ENCODE measurements at regions not wholly inside any gene's neighbourhood (a gene's known extent, or its start where the extent isn't known, plus 50 kb on each side); places are given as distances from the start of the nearest gene placed in this dataset.
"Not testable (repeated sequence)": the region's sequence is repeated elsewhere in the genome, so short reads cannot be mapped to it uniquely, and the experiment has no call there.

DNA sequence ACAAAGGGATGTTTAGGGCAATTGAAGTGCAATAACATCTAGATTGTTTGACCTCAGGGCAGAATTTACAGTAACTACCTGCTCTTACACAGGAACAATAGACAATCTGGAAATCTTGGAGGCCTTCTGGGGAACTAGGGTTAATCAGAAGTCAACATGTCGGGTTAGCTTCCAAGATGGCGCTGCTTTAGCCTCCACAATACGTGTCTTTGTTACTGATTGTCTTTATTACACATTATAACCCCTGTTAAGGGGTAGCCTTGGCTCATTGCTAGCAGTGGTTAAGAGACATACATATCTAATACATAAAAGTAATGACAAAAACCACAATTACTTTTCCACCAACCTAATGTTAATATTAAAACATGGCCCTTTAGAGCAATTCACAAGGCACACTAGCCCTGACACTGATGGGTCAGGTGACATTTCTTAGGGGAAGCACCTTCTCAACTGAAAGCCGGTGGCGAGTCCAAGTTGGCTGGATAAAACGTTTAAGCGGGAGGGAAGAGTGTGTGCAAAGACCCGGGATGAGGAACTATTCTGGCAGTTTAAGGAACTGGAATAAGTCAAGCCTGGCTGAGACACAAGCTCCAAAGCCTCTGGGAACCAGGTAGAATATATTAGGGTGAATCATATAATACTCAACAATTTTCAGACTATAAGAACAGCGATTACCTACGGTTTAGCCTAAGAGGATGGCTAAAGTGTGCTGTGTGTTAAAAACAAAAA is 236.9 kb downstream of the BCAS1 start:
- no peak for DNase-seq

DNA sequence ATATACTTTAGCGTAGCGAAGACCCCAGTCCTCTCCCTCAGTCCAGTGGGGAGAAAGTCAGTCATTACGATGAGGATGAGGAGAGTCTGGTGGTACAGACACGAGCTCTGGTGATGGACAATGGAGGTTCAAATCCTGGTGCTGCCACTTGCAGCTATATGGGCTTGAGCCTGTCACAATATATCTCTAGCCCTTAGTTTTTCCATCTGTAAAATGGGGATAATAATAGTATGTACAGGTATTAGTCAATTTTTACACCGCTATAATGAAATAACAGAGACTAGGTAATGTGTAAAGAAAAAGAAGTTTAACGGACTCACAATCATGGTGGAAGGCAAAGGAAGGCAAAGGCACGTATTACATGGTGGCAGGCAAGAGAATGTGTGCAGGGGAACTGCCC is 237.9 kb downstream of the BCAS1 start:
- no peak for DNase-seq

DNA sequence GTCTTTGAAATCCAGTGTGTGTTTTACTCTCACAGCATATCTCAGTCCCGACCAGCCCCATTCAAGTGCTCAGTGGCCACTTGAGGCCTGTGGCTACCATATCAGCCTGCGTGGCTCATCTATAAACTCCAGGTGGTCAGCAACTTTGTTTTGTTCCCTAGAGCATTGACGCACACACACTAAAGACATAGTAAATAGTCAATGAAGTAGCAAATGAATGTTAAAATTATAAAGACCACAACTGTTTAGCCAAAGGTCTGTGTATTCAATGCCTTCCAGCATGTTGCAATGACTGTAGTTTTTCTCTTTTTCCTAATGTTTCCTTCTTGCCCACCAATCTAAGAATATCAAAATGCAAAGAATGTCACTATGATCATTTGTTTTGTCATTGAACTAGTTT is 238.2 kb upstream of the ZNF217 start:
- no peak for DNase-seq

DNA sequence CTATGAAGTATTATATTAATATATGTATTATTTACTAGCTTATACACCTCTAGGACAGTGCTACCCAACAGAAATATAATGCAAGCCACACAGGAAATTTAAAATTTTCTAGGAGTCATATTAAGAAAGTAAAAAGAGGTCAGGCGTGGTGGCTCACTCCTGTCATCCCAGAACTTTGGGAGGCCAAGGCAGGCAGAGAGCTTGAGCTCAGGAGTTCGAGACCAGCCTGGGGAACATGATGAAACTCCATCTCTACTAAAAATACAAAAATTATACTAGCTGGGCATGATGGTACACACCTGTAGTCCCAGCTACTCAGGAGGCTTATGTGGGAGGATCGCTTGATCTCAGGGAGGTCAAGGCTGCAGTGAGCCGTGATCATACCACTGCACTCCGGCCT is 237.6 kb upstream of the ZNF217 start:
- DNase-seq, result no peak

DNA sequence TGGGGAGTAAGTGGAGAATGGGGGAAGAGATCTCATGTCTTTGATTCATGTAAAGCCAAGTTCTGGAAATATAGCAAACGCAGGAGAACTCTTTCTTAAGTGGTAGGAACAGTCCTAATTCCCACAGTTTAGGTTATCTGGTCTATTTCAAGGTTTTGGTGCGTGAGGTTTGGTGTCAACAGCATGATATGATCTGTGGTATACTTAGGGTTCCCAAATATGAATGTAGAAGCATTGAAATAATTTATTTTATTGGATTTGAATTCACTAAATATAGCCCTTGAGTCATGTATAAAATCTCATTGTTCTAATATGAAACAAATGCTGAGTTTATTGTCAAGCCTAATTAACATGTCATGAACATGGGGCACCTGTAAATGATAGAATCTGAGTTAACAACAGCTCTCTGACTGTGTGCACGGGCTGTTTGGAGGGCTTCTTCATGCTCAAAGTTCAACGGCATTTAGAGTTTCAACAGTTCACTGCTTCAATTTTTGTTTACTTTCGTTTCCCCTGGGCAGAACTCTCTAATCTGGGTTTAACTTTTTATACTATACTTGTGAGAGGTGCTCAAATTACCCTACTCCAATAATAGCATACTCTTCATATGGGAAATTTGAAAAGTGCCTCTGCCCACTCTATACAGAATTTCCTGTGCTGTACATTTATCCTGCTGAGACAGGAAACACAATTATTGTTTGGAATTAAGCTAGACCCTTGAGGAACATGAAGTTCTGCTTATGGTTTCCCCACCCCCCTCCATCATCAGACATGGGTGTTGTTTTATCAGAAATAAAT is 236.3 kb upstream of the ZNF217 start:
- no peak for DNase-seq

DNA sequence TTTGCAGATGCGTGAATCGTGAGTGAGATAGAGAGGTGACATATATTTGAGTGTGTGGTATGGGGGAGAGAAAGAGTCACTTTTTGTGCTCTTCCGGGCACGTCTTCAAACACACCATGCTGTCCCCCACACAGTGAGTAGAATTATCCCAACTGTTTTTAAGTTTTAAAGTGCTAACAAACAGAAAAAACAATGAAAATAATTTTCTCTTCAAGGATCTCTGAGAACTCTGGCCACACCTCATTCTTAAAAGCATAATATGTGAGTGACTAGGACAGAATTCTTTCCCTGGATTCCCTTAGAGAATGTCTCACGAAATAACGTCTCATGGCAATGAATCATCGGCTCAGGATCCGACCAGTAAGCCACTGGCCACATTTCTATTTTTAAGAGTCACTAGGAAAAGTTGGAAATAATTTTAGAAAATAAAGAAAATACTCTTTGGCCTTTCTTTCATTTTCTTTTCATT is 235.7 kb upstream of the ZNF217 start:
- no peak for DNase-seq

DNA sequence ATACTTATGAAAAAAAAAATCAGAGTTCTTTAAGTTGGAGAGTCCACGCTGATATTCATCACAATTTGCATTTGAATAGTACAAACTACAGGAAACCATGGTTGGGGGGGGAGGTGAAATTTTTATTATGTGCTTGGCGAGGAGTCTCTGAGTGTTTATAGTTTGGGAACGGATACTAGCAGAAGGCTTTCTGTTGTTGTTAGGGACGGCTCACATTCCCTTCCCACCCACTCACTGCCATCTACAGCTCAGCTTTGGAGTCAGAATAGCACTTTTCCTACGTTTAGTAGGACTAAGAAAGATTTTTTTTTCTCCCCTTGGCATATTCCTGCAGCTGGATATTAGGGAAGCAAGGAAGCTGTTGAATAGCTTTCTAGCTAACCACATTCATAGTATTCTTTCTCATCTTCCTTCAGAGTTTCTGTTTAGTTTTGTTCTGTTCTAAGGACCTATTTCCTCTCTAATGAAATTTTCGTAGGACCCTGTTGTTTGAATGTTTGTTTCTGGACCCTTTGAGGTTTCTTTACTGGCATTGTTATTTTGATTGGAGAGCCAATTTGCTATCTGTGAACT is 235.1 kb upstream of the ZNF217 start:
- DNase-seq, result no peak

DNA sequence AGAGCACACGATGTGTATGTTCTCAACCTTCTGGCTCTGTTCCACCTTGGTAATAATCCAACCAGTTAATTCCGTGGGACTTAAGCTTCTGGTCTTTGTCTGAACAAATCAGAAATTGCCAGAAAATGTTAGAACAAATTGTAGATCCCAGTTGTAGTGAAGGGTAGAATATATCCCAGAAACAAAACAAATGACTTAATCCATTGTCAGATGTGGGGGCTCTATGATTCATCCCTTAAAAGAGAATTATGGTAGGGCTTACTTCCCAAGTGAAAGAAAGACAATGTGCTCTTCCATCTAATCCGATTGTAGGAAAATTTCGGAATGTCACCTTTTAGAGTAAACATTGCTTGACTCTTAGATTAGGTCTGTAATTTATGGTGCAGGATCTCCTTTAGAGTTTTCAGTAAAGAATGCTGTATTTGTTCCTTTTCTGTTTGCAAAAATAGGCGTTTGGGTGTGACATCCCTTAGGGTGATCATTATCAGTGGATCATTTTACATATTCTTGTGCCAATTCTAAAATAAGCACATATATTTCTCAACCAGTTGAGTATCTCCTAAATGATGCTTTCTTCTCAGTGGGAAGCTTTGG is 234.5 kb upstream of the ZNF217 start:
- no peak for DNase-seq

DNA sequence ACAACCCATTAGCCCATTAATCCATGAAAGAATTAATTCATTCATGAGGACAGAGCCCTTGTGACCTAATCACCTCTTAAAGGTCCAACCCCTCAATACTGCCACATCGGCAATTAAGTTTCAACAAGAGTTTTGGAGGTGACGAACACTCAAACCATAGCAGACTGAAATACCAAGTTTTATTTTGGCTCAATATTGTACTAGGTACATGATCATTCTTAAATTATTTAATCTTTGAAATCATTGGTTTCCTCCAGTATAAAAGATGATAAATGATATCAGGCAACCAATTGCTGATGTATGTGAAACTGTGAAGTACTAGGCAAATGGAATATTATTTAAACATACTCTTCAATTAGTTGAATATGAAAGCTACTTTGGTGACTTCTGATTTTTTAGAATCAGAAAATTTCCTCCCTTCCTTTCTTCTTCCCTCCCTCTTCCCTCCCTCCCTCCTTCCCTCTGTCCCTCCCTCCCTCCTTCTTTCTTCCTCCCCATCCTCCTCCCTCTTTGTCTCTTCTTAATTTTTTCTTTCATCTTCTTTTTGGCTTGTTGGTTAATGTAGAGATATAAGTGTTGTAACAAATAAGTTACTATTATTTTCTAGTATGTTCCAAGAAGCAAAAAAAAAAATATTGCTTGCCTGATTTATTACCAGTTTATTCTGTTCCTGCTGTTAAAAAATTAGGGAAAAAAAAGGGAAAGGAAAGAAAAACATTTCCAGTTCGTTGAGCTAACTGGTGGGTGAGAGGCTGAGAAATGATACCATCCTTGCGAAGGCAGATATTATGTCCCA is 233.9 kb upstream of the ZNF217 start:
- no peak for DNase-seq

DNA sequence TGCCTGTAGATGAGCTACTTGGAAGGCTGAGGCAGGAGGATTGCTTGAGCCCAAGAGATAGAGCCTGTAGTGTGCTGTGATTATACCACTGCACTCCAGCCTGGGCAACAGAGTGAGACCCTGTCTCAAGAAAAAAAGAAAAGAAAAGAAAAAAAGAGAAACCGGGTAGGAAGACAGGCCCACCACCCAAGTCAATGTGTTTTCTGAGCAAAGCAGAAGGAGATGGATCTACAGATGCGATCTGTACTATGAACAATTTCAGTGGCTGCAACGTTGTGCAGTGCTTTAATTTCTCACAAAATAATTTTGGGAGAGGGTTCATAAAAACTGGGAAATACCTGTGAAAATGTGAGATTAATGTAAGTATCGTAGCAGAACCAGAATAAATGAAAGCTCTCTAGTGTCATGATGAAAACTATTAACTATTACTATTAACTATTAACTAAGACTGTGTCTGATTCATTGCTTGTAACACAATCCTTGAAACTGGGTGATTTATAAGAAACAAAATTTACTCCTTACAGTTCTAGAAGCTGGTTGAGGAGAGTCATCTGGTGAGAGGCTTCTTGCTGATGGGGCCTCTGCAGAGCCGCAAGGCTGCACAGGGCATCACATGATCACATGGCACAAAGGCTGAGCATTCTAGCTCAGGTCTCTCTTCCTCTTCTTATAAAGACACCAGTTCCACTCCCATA is 233.1 kb upstream of the ZNF217 start:
- DNase-seq, result no peak

DNA sequence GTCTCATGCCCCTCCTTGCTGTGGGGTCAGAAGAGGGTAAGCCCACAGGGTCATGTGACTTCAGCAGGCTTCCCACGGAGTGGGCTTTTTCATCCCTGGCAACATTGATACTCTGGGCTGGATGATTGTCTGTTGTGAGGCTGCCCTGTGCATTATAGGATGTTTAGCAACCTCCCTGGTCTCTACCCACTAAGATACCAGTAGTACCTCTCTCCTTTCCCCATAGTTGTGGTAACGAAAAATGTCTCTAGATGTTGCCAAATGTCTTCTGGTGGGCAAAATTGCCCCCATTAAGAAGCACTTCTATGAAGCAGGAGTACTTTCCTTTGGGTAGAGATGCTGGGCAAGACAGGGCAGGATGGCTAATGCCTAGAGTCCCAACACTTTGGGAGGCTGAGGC is 232.5 kb upstream of the ZNF217 start:
- no peak for DNase-seq

DNA sequence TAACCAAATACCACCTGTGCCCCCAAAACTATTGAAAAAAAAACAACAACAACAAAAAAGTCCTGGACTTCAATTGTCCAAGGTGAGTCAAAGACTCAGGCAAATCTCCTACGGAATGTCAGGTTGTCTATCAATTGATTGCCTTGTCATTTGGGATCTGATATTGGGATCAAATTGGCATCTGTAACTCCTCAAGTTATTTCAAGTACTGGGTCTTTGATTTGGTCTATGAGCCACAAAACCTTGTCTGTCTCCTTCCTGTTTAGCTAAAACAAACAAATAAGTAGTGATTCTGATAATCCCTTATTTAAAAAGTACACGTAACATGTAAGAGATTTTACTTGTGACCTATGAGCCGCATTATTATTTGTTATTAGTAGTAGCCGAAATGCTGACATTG is 231.6 kb upstream of the ZNF217 start:
- no peak for DNase-seq

DNA sequence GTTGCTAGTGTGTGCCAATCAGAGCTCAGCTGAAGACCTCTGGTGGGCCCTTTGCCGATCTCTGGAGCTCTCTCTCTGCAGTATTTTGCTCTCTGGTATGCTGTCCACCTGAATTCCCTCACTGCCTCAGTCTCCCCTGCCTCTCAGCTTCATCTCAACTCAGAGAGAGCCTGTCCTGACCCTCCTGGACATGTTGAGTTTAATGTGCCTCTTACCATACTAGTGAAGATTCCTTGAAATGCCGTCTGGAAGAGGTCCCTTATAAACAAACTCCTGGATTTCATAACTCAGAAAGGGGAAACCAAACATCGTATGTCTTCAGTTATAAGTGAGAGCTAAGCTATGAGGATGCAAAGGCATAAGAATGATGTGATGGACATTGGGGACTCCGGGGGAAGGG is 231.1 kb upstream of the ZNF217 start:
- no peak for DNase-seq

DNA sequence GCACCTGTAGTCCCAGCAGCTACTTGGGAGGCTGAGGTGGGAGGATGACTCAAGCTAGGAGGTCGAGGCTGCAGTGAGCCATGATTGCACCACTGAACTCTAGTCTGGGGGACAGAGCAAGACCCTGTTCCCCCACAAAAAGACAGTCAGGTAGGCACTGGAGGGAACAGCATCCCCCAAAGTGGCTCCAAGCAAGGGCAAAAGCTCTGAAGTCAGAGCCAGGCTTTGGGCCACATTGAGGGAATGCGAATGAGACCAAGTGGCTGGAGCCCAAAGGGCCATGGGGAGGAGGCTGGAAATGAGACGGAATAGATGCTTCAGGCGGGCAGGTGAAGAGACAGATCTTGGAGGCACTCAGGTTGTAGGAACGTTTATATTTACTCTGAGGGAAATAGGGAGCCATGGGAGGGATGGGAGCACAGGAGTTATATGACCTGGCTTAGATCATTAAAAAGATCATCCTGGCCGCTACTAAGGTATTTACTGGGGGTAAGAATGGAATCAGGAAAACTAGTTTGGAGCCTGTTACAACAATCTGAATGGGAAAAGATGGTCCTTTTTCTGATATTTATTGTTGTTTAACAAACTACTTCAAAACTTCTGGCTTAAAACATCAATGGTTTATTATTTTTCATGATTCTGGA is 229.6 kb upstream of the ZNF217 start:
- DNase-seq, result no peak

DNA sequence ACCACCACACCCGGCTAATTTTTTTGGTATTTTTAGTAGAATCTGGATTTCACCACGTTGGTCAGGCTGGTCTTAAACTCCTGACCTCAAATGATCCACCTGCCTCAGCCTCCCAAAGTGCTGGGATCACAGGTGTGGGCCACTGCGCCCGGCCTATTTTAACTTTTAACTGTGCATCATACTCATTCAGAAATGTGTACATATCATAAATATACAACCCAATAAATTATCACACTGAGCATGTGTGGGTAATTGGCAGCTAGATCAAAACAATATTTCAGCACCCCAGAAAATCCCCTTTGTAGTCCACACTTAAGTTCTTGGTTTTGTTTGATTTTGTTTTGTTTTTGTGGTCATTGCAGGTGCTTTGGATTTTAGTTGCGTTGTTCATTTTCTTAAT is 228.9 kb upstream of the ZNF217 start:
- no peak for DNase-seq

DNA sequence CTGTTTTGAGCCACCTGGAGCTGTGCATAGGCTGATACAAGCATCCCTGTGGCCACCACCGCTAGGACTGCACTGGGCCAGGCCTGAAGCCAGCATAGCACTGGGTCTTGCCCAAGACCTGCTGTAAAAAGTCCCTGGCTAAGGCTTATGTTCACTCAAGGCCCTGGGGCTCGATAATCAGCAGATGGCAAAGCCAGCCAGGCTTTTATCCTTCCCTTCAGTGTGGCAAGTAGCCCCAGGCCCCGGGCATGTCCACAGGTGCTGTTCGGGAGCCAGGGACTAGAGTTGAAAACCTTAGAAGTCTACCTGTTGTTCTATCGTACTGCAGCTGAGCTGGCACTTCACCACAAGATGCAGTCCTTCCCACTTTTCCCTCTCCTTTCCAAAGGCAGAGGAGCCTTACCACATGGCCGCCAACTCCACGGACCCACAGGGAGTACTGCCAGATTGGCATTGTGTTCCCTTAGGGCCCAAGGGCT is 226.4 kb upstream of the ZNF217 start:
- no peak for DNase-seq

DNA sequence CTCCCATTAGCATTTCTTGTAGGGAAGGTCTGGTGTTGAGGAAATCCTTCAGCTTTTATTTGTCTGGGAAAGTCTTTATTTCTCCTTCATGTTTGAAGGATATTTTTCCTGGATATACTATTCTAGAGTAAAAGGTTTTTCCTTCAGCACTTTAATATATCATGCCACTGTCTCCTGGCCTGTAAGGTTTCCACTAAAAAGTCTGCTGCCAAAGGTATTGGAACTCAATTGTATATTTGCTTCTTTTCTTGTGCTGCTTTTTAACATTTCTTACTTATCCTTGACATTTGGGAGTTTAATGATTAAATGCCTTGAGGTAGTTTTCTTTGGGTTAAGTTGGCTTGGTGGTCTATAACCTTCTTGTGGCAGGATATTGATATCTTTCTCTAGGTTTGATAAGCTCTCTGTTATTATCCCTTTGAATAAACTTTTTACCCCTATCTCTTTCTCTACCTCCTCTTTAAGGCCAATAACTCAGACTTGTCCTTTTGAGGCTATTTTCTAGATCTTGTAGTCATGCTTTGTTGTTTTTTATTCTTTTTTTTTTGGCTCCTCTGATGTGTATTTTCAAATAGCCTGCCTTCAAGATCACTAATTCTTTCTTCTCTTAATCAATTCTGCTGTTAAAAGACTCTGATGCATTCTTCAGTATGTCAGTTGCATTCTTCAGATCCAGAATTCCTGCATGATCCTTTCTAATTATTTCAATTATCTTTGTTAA is 225.0 kb upstream of the ZNF217 start:
- no peak for DNase-seq

DNA sequence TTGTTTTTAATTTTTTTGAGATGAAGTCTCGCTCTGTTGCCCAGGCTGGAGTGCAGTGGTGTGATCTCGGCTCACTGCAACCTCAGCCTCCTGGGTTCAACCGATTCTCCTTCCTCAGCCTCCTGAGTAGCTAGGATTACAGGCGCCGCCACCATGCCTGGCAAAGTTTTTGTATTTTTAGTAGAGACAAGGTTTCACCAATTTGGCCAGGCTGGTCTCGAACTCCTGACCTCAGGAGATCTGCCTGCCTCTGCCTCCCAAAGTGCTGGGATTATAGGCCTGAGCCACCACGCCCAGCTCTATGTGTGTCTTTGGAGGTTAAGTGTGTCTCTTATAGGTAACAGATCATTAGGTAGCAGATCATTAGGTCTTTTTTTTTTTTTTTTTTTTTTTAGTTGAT is 223.9 kb upstream of the ZNF217 start:
- not testable (repeated sequence) for DNase-seq

DNA sequence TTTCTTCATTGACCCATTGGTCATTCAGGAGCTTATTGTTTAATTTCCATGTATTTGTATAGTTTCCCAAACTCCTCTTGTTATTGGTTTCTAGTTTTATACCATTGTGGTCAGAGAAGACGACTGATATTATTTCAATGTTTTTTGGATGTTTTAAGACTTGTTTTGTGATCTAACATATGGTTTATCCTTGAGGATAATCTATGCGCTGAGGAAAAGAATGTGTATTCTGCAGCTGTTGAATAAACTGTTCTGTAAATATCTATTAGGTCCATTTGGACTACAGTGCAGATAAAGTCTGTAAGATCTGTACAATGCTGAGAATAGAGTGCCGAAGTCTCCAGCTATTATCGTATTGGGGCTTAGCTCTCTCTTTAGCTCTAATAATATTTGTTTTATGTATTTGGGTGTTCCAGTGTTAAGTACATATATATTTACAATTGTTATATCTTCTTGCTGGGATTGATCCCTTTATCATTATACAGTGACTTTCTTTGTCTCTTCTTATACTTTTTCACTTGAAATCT is 223.3 kb upstream of the ZNF217 start:
- no peak for DNase-seq

DNA sequence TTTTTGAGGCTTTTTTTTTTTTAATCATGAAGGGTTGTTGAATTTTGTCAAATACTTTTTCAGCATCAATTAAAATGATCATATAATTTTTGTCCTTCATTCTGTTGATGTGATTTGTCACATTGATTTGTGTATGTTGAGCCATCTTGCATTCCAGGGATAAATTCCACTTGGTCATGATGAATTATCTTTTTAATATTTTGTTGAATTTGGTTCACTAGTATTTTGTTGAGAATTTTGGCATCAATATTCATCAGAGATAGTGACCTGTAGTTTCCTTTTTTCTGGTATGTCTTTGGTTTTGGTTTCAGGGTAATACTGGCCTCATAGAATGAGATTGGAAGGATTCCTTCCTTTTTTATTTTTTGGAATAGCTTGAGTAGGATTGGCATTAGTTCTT is 221.9 kb upstream of the ZNF217 start:
- no peak for DNase-seq

DNA sequence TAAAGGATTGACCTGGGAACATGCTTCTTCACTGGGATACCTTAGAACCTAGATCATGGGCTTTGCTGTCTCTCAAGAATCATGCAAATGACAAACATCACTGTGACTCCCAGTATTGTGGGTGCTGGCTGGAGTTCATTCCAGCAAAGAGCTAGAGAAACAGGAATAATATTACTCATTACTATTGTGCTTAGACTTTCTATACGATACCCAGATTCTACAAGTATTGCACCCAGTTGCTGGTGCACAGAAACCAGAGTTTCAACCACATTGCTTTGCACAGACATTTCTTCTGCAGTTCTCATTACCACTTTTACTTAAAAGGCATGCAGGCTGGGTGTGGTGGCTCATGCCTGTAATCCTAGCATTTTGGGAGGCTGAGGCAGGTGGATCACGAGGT is 220.4 kb upstream of the ZNF217 start:
- DNase-seq, result no peak
